HG03196 (cell line): ENCODE measurements at regions not wholly inside any gene's neighbourhood (a gene's known extent, or its start where the extent isn't known, plus 50 kb on each side); places are given as distances from the start of the nearest gene placed in this dataset.

Experiments used
- ATAC-seq: cut with Tn5 transposase; IDR thresholded peaks from one replicate; pipeline ENCODE4 v1.9.1; 2021; ENCODE audit not compliant: unreplicated experiment

DNA sequence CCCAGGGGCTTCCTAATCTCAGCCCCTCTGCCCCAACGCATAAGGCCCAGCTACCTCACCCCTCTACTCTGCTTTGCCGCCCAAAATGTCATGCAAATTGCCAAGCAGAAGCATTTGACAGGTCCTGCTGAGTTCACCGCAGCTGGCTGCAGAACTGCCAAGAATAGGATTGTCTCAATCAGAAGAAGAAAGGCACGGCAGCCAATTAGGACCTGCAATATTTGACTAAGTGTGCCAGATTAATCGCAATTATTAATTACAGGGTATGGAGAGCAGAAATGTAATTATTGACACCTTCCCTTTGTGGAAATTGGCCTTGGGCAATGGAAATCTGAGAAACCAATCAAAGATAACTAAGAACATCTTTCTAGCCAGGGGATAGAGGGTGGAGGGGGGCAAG lies 318.6 kb downstream of the LRFN2 start:
- ATAC-seq, result no peak

DNA sequence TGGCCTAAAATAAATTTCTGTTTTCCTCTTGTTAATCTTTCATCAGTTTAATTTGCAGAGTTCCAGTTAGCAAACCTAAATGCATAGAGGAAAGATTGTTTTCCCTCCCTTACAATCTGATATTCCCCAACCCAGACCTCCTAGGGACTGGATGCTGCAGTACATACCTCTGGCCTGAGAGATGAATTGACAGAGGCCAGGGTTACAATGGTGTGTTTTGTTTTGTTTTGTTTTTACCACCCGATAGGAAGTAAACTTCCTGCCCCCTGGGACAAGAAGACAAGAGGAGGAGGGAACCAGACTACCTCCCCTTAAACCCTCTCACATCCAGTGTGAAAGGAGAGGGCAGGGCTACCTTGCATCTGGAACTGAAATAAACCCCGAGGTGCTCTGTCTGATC lies 319.0 kb downstream of the LRFN2 start:
- no peak for ATAC-seq

DNA sequence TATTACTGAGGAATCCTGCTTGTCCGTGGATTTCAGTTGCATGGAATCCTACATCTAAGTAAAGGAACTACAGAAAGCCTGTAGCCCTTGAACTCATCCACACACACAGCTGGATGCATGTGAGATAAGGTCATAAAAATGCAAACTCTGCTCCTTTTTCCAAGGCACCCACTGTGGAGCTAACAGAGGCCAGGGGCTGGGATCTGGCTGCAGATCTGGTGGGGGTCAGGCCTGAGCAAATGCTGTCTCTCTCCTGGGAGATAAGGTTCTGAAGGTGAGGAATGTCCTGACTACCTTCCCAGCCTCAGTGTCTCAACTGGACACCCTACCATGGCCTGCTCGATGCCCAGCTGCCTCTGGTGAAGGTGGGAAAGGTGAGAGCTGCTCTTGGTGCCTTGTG lies 321.5 kb downstream of the LRFN2 start:
- ATAC-seq, result no peak

DNA sequence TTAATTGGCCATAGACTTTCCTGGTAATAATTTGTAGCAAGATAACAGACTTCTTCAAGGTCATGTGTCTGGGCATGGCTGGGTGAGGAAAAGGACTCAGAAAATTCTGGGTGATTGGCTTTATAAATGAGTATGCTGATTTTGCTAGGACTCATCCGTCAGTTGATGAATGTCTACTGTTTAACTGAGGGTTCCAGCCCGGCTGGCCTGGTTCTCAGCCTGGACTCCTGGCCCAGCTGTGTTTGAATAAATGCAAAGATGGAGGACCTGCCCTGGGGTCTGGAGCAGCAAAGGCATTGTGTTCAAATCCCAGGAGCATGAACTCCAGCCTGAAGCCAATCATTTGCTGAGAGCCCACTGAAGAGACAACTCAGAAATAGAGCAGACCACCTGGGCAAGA lies 323.2 kb downstream of the LRFN2 start:
- no peak for ATAC-seq

DNA sequence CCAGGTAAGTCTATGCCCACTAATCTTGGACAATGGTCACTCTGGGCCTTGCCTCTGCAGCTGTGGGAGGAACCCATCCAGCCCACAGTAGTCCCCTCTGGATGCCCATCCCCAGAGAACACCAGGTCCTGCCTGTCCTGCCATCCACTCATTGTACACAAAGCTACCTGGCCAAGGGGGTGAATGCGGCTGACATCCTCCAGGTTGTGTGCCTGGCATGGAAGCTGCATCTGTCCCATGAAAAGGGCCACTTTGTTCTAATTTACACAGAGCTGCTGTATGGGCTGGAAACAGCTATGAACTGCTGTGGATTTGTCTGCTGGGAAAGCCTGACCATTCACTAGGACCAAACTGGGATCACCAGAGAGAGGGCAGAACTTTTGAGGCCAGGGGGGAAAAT lies 324.8 kb downstream of the LRFN2 start:
- ATAC-seq, result no peak

DNA sequence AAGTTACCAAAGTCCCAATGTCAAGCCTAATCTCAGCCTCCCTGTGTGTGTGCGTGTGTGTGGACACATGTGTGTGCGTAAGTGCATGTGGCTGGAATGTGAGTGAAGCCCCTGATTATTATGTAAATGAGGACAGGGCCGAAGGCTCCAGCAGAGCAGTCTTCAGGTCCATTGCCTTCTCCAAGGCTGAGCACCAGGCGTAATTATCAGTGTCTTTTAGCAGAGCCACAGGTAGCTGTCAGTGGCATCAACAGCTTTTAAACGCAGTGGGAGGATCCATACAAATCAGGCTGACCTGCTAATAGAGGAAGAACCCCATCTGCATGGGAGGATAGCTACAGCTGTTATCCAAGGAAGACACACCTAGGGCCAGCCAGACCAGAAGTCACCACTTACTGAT lies 324.3 kb upstream of the MOCS1 start:
- ATAC-seq, result no peak

DNA sequence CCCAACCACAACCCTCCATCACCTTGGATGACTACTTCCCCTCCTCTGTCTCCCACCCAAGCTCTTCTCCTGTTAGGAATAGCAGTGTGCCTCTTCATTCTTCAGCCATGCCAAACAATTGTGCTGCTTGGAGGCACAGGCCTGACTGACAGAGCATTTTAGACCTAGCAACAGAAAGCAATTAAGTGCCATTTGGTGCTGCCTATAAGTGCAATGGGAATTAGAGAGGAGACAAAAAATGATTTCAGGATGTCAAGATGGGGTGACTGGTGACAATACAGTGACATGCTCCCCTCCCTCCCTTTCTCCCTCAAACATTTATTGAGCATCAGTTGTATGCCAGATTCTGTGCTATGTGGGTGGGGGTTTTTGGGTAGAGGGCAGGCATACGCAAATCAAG lies 322.6 kb upstream of the MOCS1 start:
- no peak for ATAC-seq

DNA sequence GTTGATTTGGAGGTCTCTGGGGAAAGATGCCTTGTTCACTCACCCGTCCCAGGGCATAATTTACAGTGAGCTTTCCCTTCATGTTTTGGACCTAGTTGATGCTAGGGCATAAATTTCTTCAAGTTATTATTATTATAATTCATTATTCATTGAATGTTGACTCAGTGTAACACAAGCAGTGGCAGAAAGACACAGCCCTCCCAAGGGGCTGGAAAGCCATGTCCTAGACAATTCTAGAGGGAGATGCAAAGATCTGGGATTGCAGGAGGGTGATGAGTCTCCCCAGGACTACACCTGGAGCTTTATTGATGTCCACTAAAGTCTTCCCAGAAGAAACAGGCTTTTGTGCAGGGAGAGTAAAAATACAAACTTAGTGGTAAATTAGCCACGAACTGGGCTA lies 322.0 kb upstream of the MOCS1 start:
- no peak for ATAC-seq

DNA sequence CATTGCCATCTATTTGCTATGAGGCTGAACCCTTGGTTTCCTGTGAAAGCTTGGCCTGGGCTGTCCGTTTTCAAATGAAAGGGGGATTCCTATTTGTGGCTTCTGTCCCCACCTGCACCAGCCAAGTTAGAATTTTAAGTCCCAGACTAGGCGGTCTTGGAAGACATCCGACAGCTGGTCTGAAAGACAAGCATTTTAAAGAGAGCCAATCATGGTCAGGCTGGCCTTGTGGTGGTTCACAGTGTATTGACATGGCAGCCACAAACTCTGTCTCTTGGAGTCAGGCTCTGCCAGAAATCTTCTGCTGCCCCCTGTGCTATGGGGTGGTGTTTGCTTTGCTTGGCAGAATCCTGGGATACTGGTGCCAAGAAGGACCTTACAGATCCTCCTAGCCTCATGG lies 319.2 kb upstream of the MOCS1 start:
- no peak for ATAC-seq

DNA sequence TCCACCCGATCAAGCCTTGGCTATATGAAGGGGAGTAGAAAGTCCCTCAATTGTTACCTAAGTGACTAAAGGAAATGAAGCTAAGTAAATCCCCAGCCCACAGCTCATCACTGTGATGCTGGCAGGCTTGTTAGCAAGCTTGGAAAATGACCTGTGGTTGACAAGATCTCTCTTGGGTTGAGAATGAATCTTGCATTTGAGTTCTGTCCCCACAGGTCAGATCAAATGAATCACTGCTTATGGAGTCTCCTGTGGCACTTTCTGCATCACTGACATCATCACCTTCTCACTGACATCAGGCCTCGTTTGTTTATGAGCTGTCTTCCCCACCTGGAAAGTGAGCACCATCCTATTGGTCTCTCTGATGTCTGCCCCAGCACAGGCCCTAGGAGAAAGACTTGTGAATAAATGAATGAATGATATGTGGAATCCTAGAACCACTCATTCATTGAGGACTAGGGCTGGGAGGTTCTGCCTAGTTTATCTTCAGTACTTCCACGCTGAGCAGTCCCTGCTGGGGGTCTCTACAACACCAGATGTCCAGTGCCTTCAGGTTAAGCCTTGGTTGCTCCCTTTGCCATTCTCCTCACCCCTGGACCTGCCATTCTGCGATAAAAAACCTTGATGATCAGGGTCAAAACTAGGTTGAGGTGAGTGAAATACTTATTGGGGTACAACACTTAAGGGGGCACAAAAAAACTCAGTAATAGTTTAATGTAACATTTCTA lies 318.4 kb upstream of the MOCS1 start:
- no peak for ATAC-seq

DNA sequence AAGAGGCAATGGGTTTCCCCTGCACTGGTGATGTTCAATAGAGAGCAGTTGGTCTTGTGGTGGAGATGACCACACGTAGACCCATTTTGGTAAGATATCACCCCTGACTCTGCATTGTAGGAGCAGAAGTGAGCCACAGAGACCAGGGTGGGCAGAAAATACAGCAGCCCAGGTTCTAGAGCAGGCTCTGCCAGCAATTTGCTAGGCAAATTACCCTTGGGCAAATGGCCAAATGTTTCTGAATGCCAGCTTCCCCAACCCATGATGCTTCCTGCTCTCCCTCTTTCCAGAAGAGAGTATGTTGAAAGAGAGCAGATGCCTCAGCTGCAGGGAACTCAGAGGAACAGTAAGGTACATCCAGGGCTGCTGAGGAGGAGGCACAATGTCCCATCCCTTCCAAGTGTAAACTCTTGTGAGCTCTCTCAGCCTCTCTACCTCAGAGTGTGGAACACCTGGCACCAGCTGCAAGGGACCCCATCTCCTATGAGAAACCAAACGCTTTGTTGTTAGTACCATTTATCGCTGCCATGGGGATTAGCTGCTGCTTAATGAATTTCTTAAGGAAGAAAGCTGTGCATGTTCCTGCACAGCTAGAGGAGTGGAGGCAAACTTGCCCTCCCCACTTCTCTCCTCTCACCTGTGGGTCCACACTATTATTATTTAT lies 317.5 kb upstream of the MOCS1 start:
- no peak for ATAC-seq

DNA sequence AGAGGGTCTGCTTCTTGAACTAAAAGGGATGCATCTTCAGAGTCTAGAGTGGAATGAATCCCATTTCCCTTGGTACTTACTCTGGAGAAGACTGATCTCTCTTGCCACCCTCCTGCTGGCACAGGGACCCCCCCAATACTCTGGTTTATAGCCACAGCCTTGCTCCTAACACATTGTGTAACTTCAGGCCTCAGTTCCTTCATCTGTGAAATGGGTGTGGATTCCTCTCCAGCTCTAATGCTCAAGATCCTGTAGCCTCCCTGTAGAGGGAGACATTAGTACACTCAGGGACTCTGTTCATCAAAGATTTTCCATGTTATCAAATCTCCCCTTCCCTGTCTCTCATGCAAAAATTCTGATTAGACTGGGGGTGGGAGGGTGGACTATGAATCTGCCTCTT lies 315.7 kb upstream of the MOCS1 start:
- ATAC-seq, result no peak

DNA sequence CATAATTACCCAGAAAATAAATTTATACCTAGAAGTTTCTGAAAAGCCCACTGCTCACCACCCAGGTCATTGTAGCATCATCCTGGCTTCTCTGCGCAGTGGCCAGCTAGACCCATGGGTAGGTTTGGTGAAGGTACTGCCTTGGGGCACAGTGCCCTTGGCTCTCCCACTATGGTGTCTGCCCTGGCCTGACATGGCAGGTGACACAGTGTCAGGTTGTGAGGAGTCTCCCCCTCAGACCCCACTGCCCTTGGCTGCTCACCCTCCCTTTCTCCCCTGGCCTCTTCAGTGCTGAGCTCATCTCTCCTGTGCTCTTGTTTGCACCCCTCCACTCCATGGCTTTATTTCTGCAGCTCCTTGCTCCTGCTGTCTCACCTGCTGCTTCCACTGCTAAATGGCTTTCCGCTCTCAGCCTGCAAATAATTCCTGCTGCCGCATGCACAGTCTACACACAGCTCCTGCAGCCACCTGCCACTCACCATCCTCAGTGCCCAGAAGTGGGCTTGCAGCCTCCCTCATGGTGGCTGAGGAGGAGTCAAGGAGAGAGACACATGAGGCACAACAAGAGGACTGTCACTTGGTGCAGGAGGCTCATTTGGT lies 313.4 kb upstream of the MOCS1 start:
- no peak for ATAC-seq

DNA sequence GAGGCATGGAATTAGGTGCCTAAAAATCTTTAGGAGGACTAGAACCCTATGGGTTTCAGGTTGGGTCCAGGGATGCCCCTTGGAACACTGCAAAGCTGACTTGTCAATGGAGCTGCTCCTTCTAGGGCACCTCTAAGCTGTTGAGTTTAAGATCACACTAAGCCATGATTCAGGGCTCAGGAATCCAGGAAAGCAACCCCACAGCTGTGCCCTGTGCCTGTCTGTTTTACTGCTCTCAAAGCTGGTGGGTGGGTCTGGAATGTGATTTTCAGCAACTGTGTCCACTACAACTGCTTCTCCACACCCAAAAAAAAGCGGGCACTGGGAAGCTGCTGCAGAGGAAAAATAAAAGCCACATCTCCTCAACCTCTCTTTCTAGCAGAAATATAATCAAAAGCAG lies 310.4 kb upstream of the MOCS1 start:
- ATAC-seq, result no peak

DNA sequence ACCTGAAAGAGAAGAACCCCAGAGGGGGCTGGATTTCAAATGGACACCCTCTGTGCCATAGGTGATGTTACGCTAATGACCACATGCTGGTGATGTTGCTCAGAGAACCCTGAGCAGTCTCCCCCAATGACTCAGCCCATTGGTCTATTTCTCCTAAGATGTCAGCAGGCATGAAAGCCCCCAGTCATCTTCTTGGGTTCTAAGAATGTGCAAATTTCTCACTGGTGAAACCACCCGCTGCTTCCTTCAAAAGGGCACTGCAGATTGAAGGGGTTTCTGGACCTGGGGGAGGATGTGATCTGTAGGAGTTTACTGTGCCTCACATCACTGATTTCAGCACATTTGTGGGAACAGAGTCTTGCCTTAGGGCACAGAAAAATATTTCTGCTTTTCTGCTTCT lies 298.4 kb upstream of the MOCS1 start:
- ATAC-seq, result no peak

DNA sequence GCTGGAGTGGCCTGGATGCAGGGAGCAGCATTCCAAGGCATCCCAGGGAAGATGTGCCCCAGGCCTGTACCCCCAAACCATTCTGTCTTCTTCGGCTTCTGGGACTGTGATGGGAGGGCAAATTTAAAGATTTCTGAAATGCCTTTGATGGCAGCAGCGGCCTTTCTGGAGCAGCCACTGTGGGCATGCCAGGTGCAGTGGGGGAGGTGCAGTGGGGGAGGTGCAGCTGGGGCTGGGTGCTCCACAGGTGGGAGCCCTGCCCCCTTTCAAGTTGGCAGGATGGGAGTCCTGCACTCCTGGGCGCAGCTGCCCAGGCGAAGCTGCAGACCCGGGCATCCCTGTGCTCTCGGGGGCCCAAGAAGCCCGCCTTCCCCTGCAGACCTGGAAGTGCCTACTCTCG lies 293.5 kb upstream of the MOCS1 start:
- ATAC-seq, result no peak

DNA sequence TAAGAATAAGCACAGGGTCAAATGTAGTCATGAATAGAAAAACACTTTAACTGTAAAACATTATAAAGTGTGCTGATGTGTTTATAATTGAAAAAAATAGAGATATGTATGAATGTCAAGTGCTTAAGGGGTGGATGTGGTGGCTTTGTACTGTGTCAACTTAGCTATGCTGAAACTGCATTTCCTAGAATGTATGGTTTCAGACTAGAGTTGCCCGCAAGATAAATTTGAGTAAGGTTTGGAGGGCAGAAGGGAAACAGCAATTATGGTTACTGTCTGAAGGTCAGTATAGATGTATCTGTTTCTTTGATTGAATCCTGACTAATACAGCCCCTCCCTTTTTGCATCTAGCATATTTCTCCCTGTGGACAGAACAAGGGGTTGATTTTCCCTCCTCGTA lies 288.1 kb upstream of the MOCS1 start:
- ATAC-seq, result no peak

DNA sequence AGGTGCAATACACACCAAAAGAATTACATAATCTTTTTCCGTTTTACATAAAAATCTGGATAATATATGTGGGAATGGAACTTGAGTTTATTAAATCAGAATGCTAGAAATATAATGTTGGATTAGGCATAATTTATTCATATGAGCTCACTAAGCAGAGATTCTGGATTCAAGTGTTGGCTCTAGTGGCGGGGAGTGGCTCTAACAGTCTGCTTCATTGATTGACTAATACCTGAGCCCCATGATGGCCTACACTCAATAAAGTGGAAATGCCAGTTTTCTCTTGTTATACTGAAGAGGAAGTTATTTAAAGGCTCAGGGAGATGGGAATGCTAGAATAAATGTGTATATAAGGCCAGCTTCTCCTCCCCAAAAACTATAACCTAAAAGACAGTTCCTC lies 285.5 kb upstream of the MOCS1 start:
- ATAC-seq, result no peak

DNA sequence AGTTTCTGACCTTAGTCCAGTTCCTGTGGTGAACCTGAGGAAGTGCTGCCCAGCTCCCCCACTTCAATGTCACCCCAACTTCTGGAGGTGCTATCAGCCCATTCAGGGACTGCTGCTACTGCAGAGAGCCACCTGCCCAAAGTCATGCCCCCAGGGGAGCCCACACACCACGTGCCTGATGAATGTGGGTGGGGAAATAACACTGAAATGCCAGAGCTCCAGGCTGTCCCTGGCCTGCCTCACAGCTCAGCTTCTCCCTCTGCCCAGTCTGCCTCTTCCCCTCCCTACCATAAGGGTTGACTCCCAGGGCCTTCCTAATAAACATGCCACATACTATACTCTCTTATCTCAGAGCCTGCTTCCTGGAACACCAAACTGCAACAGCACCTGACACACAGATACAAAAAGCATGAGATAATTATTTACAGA lies 276.4 kb upstream of the MOCS1 start:
- ATAC-seq, result no peak

DNA sequence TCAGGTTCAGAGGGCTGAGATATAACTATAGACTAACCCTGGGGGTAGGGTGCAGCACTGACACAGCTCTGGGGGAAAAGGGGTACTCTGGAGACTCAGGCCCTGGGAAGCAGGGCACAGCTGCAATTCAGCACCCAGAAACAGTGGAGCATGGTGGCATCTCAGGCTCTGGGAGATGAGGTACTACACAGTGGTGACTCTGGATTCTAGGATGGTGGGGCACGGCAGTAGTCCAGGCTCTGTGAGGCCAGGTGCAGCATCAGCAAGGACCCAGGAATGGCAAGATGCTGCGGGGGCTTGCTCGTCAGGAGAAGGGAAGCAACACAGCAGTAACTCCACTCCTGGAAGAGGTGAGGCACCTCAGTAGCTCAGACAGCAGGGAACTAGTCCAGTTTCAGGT lies 271.5 kb upstream of the MOCS1 start:
- no peak for ATAC-seq

DNA sequence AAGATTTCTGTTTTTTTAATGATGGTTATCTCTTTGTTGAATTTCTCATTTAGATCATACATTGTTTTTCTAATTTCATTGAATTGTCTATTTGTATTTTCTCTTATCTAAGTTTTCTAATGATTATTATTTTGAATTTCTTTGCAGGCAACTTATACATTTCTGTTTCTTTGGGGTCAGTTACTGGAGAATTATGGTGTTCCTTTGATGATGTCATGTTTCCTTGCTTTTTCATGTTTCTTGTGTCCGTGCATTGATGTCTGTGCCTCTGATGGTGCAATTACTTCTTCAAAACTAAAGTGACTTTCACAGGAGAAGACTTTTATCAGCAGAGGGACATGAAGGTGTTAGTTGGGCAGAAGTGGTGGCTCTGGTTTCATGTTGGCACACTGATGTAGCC lies 270.7 kb upstream of the MOCS1 start:
- no peak for ATAC-seq

DNA sequence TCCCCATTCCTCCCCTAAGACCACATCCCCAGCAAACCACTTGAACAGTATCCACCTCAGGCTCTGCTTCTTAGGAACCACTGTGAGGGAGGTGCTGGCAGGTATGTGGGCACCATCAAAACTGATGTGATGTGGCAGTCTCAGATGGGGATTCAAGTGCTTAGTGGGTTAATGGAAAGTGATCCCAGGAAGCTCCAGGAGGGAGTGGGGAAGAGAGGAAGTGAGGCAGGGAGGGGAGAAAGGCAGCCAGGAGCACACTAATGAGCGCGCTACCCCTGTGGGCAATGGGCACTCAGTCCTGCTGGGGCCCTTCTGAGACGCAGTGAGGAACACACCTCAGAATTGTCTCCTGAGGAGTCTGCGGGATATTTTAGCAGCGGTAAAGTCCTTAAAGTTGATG lies 263.1 kb upstream of the MOCS1 start:
- ATAC-seq, result no peak

DNA sequence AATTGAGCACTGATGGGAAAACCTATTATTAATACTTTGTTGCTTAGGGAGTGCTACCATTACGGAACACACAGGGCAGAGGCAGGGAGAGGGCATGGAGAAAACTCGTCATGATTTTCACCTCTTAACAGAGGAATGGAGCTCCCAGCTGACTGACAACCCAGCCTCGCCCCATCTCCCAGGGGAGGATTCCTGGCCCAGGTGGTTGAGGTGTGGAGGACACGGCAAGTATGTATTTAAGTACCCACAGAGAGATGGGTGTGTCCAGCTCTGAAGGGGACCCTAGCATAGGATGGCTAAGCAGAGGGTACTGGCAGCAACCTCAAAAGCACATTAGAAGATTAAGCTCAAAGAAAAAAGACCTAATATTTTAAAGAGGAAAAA lies 261.9 kb upstream of the MOCS1 start:
- no peak for ATAC-seq
